Keratinocyte (primary cell): ENCODE measurements at regions not wholly inside any gene's neighbourhood (a gene's known extent, or its start where the extent isn't known, plus 50 kb on each side); places are given as distances from the start of the nearest gene placed in this dataset.
"Not testable (repeated sequence)": the region's sequence is repeated elsewhere in the genome, so short reads cannot be mapped to it uniquely, and the experiment has no call there.

Experiments
- DNase-seq: peaks from one replicate; pipeline ENCODE4 v3.0.0-alpha.2; 2011; ENCODE audit warnings: low read depth, missing footprints, low spot score
- FAIRE-seq: peaks from 2 replicates; lab custom pipeline; 2011; peaks lifted over from hg19 to GRCh38; lab: Jason Lieb, UNC
- H2AFZ ChIP-seq: 2 replicates; pipeline ENCODE4 v1.6.0; 2012; ENCODE audit warnings: low read length, control low read depth, inconsistent platforms; ENCODE audit not compliant: control insufficient read depth
- H3K27ac ChIP-seq: 2 replicates; pipeline ENCODE4 v1.5.1; 2011; ENCODE audit warnings: low read length; ENCODE audit not compliant: control insufficient read depth, insufficient read depth
- H3K27me3 ChIP-seq: 3 replicates; pipeline ENCODE4 v1.6.0; 2011; ENCODE audit warnings: low read length; ENCODE audit not compliant: control insufficient read depth, insufficient read depth; ENCODE audit errors: extremely low read depth
- H3K36me3 ChIP-seq, 2 experiments: 2 replicates in 1 of 2; 3 replicates in 1 of 2; pipeline ENCODE4 v1.5.1; 2011; ENCODE audit warnings: low read length in 2 of 2, mild to moderate bottlenecking in 1 of 2; ENCODE audit not compliant: control insufficient read depth in 2 of 2, insufficient read depth in 2 of 2; ENCODE audit errors: extremely low read depth in 1 of 2
- H3K4me1 ChIP-seq: 3 replicates; pipeline ENCODE4 v1.5.1; 2011; ENCODE audit warnings: low read length; ENCODE audit not compliant: control insufficient read depth, insufficient read depth; ENCODE audit errors: extremely low read depth
- H3K4me2 ChIP-seq: 3 replicates; pipeline ENCODE4 v1.6.0; 2011; ENCODE audit warnings: low read depth, low read length; ENCODE audit not compliant: control insufficient read depth, insufficient read depth; ENCODE audit errors: extremely low read depth
- H3K4me3 ChIP-seq, 3 experiments: fragments of 200-600 bp in 1 of 3; sonication (generic) in 1 of 3; 2 replicates in 2 of 3; 3 replicates in 1 of 3; pipeline ENCODE4 v1.5.1; 2011 to 2016; ENCODE audit warnings: low read length in 3 of 3, mild to moderate bottlenecking in 3 of 3, control low read depth in 2 of 3, inconsistent platforms in 1 of 3, low read depth in 1 of 3, mixed read lengths in 1 of 3, mixed run types in 1 of 3, moderate library complexity in 1 of 3; ENCODE audit not compliant: control insufficient read depth in 2 of 3, insufficient read depth in 2 of 3; ENCODE audit errors: extremely low read depth in 1 of 3
- H3K79me2 ChIP-seq: 2 replicates; pipeline ENCODE4 v1.6.0; 2012; ENCODE audit warnings: low read length; ENCODE audit not compliant: control insufficient read depth, insufficient read depth
- H3K9ac ChIP-seq: 3 replicates; pipeline ENCODE4 v1.6.0; 2011; ENCODE audit warnings: low read length; ENCODE audit not compliant: control insufficient read depth, insufficient read depth; ENCODE audit errors: extremely low read depth
- H3K9me1 ChIP-seq: 3 replicates; pipeline ENCODE4 v1.6.0; 2011; ENCODE audit warnings: low read length; ENCODE audit not compliant: control insufficient read depth, insufficient read depth; ENCODE audit errors: extremely low read depth
- H3K9me3 ChIP-seq: 2 replicates; pipeline ENCODE4 v1.5.1; 2012; ENCODE audit warnings: low read depth, low read length; ENCODE audit not compliant: control insufficient read depth
- H4K20me1 ChIP-seq: 3 replicates; pipeline ENCODE4 v1.6.0; 2011; ENCODE audit warnings: low read length; ENCODE audit not compliant: control insufficient read depth, insufficient read depth; ENCODE audit errors: extremely low read depth
- EZH2 ChIP-seq: IDR thresholded peaks from one replicate; pipeline ENCODE4 v1.6.1; 2012; ENCODE audit warnings: inconsistent platforms, mild to moderate bottlenecking, low read length, moderate library complexity
- dilution Hi-C: fragments of 300-500 bp; cut with MboI; formaldehyde crosslinking; loops from one replicate; pipeline ENCODE4 v1.7.0; 2020; ENCODE audit warnings: low sequenced_read_pairs; ENCODE audit not compliant: extremely low pct_ligation_motif_present
- TF ChIP-seq, protein P1 (sequence below), 3 experiments: IDR thresholded peaks in 1 of 3; conservative IDR thresholded peaks in 1 of 3; optimal IDR thresholded peaks in 1 of 3; 2 replicates in 2 of 3; 3 replicates in 1 of 3; pipeline versions ENCODE3 to v1.5.1; 2011; ENCODE audit warnings: low read length in 3 of 3, mild to moderate bottlenecking in 3 of 3, moderate library complexity in 2 of 3, control low read depth in 1 of 3, inconsistent platforms in 1 of 3; ENCODE audit not compliant: insufficient read depth in 2 of 3; ENCODE audit errors: extremely low read depth in 1 of 3

DNA sequence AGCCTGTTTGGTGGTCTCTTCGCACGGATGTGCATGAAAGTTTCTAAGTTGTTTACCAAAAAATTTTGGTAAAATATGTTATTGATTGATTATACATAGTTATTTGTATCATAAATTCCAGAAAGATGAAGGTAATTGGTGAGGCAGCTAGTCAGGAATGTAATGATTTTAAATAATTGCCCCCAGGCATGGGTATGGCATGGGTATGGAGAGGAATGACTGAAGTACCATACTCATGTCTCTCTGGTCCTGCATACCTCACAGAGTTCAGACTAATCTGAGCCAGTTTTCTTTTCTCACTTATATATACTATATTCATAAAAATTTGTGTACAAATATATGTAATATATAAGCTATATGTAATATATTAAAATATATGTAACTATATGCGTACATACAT, 329.0 kb upstream of the TECRL start:
- Histone ChIP-seq H3K27me3 (no peaks in the 10 kb centered on the region), H3K9me3 (no peaks in the 10 kb centered on the region), H3K4me3 (no peak overlapping the region), H3K36me3 (no peaks in the 10 kb centered on the region), H3K27ac (no peak overlapping the region), H3K79me2 (no peaks in the 10 kb centered on the region), H3K9me1 (no peaks in the 10 kb centered on the region), H3K9ac (no peak overlapping the region), H3K4me2 (no peak overlapping the region), H2AFZ (no peak overlapping the region), H4K20me1 (no peaks in the 10 kb centered on the region), H3K4me1 (no peaks in the 10 kb centered on the region)
- dilution Hi-C loops = no loop called here
- DNase-seq (no peak), FAIRE-seq (no peak)
- no peak for TF ChIP-seq EZH2
- TF ChIP-seq, protein P1, sequence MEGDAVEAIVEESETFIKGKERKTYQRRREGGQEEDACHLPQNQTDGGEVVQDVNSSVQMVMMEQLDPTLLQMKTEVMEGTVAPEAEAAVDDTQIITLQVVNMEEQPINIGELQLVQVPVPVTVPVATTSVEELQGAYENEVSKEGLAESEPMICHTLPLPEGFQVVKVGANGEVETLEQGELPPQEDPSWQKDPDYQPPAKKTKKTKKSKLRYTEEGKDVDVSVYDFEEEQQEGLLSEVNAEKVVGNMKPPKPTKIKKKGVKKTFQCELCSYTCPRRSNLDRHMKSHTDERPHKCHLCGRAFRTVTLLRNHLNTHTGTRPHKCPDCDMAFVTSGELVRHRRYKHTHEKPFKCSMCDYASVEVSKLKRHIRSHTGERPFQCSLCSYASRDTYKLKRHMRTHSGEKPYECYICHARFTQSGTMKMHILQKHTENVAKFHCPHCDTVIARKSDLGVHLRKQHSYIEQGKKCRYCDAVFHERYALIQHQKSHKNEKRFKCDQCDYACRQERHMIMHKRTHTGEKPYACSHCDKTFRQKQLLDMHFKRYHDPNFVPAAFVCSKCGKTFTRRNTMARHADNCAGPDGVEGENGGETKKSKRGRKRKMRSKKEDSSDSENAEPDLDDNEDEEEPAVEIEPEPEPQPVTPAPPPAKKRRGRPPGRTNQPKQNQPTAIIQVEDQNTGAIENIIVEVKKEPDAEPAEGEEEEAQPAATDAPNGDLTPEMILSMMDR (optimal IDR thresholded peaks at IDR 0.05 in 1 of 3, IDR thresholded peaks at IDR 0.05 in 1 of 3, conservative IDR thresholded peaks at IDR 0.05 in 1 of 3; ENCODE audit: extremely low read depth in 1 of 3, insufficient read depth in 2 of 3, low read length in 3 of 3) = no peak

DNA sequence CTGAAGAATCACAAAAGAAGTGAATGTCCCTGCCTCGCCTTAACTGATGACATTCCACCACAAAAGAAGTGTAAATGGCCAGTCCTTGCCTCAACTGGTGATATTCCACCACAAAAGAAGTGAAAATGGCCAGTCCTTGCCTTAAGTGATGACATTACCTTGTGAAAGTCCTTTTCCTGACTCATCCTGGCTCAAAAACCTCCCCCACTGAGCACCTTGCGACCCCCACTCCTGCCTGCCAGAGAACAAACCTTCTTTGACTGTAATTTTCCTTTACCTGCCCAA, 328.5 kb upstream of the TECRL start:
- dilution Hi-C loops, FAIRE-seq: not testable (repeated sequence)

DNA sequence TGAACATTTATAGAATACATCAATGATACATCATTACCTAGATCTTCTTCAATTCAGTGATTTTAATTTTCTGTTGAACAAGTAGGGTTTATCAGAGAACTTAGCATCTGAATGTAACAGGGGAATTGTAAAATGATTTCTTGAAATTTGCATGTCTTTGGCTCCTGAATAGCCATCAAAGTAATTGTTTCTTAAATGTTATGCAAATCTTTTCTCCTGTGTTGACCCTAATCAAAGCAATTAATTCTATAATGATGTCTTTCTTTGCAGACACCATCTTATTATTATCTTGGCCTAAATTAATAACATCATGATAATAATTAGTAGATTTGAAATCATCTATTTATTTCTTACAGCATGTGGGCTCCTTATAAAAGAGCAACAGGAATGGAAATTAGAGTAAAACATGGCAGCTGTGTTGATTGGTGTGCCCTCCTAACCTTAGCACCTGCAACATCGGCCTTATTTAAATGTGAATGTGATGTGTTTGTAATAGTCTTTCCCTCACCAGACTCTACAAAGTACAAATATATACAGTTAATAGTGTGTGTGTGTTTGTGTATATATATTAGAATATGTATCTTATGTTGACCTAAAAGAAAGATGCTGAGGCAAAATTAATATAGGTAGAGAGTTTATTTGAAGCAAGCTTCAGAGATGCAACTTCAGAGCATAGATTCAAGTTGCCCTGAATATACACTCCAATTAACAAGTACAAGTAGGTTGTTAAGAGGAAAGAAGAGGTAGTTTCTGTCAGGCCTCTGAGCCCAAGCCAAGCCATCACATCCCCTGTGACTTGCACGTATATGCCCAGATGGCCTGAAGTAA, 328.0 kb upstream of the TECRL start:
- FAIRE-seq = no peak
- Histone ChIP-seq H3K27me3 (no peaks in the 10 kb centered on the region), H3K9ac (no peak overlapping the region), H3K27ac (no peak overlapping the region), H3K36me3 (no peaks in the 10 kb centered on the region), H4K20me1 (no peaks in the 10 kb centered on the region), H3K9me1 (no peaks in the 10 kb centered on the region), H2AFZ (no peak overlapping the region), H3K4me3 (no peak overlapping the region), H3K79me2 (no peaks in the 10 kb centered on the region), H3K9me3 (no peaks in the 10 kb centered on the region), H3K4me1 (no peaks in the 10 kb centered on the region), H3K4me2 (no peak overlapping the region)
- no peak for DNase-seq
- dilution Hi-C loops = no loop called here
- TF ChIP-seq, protein P1 (optimal IDR thresholded peaks at IDR 0.05 in 1 of 3, IDR thresholded peaks at IDR 0.05 in 1 of 3, conservative IDR thresholded peaks at IDR 0.05 in 1 of 3; ENCODE audit: extremely low read depth in 1 of 3, insufficient read depth in 2 of 3, low read length in 3 of 3) = no peak
- TF ChIP-seq EZH2 = no peak

More for the DNA sequence above, 328.5 kb upstream of the TECRL start:
- H3K36me3 ChIP-seq, H3K79me2 ChIP-seq, H3K4me3 ChIP-seq, H3K9ac ChIP-seq, DNase-seq, H3K27me3 ChIP-seq, H3K9me1 ChIP-seq, H3K4me2 ChIP-seq, H2AFZ ChIP-seq, H3K4me1 ChIP-seq, H3K27ac ChIP-seq, H3K9me3 ChIP-seq, H4K20me1 ChIP-seq: not testable (repeated sequence)
